Liver (tissue), 3 donors: ENCODE measurements at regions not wholly inside any gene's neighbourhood (a gene's known extent, or its start where the extent isn't known, plus 50 kb on each side); places are given as distances from the start of the nearest gene placed in this dataset.

Experiments
- FOXA1 ChIP-seq: IDR thresholded peaks from 2 replicates; pipeline ENCODE4 v1.6.1; 2016; ENCODE audit warnings: antibody characterized with exemption
- GABPA ChIP-seq, 2 donors: IDR thresholded peaks in 1 of 2; conservative IDR thresholded peaks in 1 of 2; 2 replicates each; pipeline ENCODE4 v1.6.1; 2016; ENCODE audit warnings: antibody characterized with exemption in 2 of 2, mild to moderate bottlenecking in 1 of 2, moderate library complexity in 1 of 2
- JUND ChIP-seq, 2 donors: IDR thresholded peaks; 2 replicates each; pipeline ENCODE4 v1.6.1; 2016; ENCODE audit warnings: antibody characterized with exemption in 2 of 2
- RAD21 ChIP-seq, 2 donors: IDR thresholded peaks; 2 replicates each; pipeline ENCODE4 v1.6.1; 2016; ENCODE audit warnings: antibody characterized with exemption in 2 of 2, mild to moderate bottlenecking in 2 of 2
- RXRA ChIP-seq, 2 donors: IDR thresholded peaks; 2 replicates each; pipeline ENCODE4 v1.6.1; 2017 to 2018; ENCODE audit warnings: antibody characterized with exemption in 2 of 2, mild to moderate bottlenecking in 1 of 2
- TAF1 ChIP-seq: conservative IDR thresholded peaks from 2 replicates; pipeline ENCODE4 v1.6.1; 2016; ENCODE audit warnings: antibody characterized with exemption, mild to moderate bottlenecking
- YY1 ChIP-seq: IDR thresholded peaks from 2 replicates; pipeline ENCODE4 v1.6.1; 2016; ENCODE audit warnings: antibody characterized with exemption, mild to moderate bottlenecking
- TF ChIP-seq, protein P1 (sequence below): IDR thresholded peaks from 2 replicates; pipeline ENCODE4 v1.6.1; 2016; ENCODE audit warnings: antibody characterized with exemption
- TF ChIP-seq, protein P2 (sequence below): fragments of 150-350 bp; IDR thresholded peaks from 2 replicates; pipeline ENCODE4 v1.5.1; 2017; ENCODE audit warnings: improper control_type of control experiment, low read depth, low read length; ENCODE audit not compliant: missing input control
- TF ChIP-seq, protein P3 (sequence below): IDR thresholded peaks from 2 replicates; pipeline ENCODE4 v1.6.1; 2016; ENCODE audit warnings: antibody characterized with exemption
- TF ChIP-seq, protein P4 (sequence below): IDR thresholded peaks from 2 replicates; pipeline ENCODE4 v1.6.1; 2016; ENCODE audit warnings: antibody characterized with exemption
- TF ChIP-seq, protein P5 (sequence below): IDR thresholded peaks from 2 replicates; pipeline ENCODE4 v1.6.1; 2016; ENCODE audit warnings: antibody characterized with exemption, mild to moderate bottlenecking
- donor health status: healthy.
- donor health status: healthy.

DNA sequence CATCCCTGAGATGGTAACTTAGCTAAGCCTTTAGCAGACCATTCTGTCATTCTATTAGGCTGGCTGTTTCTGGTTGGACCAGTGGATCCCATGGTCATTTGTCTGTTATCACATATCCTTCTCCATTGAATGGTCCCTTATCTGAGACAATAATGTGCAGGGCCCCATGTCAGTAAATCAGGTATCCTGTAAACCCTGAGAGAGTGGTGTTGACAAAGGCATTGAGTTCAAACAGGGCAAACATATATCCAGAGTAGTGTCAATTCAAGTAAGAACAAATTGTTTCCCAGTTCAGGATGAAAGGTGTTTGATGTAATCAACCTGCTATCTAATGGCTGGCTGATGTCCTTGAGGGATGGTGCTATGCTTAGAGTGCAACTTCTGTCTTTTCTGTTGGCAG, 126.2 kb downstream of the LINC00237 start:
- TF ChIP-seq, protein P1, sequence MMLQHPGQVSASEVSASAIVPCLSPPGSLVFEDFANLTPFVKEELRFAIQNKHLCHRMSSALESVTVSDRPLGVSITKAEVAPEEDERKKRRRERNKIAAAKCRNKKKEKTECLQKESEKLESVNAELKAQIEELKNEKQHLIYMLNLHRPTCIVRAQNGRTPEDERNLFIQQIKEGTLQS = no peak
- TF ChIP-seq, protein P2, sequence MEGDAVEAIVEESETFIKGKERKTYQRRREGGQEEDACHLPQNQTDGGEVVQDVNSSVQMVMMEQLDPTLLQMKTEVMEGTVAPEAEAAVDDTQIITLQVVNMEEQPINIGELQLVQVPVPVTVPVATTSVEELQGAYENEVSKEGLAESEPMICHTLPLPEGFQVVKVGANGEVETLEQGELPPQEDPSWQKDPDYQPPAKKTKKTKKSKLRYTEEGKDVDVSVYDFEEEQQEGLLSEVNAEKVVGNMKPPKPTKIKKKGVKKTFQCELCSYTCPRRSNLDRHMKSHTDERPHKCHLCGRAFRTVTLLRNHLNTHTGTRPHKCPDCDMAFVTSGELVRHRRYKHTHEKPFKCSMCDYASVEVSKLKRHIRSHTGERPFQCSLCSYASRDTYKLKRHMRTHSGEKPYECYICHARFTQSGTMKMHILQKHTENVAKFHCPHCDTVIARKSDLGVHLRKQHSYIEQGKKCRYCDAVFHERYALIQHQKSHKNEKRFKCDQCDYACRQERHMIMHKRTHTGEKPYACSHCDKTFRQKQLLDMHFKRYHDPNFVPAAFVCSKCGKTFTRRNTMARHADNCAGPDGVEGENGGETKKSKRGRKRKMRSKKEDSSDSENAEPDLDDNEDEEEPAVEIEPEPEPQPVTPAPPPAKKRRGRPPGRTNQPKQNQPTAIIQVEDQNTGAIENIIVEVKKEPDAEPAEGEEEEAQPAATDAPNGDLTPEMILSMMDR = no peak
- TF ChIP-seq GABPA (IDR thresholded peaks at IDR 0.05 in 1 of 2, conservative IDR thresholded peaks at IDR 0.05 in 1 of 2) = no peak
- TF ChIP-seq, protein P3, sequence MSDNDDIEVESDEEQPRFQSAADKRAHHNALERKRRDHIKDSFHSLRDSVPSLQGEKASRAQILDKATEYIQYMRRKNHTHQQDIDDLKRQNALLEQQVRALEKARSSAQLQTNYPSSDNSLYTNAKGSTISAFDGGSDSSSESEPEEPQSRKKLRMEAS = no peak
- no peak for TF ChIP-seq FOXA1
- TF ChIP-seq, protein P4, sequence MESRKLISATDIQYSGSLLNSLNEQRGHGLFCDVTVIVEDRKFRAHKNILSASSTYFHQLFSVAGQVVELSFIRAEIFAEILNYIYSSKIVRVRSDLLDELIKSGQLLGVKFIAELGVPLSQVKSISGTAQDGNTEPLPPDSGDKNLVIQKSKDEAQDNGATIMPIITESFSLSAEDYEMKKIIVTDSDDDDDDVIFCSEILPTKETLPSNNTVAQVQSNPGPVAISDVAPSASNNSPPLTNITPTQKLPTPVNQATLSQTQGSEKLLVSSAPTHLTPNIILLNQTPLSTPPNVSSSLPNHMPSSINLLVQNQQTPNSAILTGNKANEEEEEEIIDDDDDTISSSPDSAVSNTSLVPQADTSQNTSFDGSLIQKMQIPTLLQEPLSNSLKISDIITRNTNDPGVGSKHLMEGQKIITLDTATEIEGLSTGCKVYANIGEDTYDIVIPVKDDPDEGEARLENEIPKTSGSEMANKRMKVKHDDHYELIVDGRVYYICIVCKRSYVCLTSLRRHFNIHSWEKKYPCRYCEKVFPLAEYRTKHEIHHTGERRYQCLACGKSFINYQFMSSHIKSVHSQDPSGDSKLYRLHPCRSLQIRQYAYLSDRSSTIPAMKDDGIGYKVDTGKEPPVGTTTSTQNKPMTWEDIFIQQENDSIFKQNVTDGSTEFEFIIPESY = no peak
- TF ChIP-seq, protein P5, sequence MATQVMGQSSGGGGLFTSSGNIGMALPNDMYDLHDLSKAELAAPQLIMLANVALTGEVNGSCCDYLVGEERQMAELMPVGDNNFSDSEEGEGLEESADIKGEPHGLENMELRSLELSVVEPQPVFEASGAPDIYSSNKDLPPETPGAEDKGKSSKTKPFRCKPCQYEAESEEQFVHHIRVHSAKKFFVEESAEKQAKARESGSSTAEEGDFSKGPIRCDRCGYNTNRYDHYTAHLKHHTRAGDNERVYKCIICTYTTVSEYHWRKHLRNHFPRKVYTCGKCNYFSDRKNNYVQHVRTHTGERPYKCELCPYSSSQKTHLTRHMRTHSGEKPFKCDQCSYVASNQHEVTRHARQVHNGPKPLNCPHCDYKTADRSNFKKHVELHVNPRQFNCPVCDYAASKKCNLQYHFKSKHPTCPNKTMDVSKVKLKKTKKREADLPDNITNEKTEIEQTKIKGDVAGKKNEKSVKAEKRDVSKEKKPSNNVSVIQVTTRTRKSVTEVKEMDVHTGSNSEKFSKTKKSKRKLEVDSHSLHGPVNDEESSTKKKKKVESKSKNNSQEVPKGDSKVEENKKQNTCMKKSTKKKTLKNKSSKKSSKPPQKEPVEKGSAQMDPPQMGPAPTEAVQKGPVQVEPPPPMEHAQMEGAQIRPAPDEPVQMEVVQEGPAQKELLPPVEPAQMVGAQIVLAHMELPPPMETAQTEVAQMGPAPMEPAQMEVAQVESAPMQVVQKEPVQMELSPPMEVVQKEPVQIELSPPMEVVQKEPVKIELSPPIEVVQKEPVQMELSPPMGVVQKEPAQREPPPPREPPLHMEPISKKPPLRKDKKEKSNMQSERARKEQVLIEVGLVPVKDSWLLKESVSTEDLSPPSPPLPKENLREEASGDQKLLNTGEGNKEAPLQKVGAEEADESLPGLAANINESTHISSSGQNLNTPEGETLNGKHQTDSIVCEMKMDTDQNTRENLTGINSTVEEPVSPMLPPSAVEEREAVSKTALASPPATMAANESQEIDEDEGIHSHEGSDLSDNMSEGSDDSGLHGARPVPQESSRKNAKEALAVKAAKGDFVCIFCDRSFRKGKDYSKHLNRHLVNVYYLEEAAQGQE = no peak
- TF ChIP-seq YY1 = no peak
- no peak for TF ChIP-seq RAD21 (IDR thresholded peaks at IDR 0.05)
- TF ChIP-seq JUND (IDR thresholded peaks at IDR 0.05) = no peak
- no peak for TF ChIP-seq RXRA (IDR thresholded peaks at IDR 0.05)
- TF ChIP-seq TAF1 = no peak
